Testis (tissue), 2 donors: ENCODE measurements at regions not wholly inside any gene's neighbourhood (a gene's known extent, or its start where the extent isn't known, plus 50 kb on each side); places are given as distances from the start of the nearest gene placed in this dataset.

ENCODE experiments used
- CTCF ChIP-seq, 3 experiments: fragments of 450-650 bp in 2 of 3; fragments of 200-600 bp in 1 of 3; sonication (generic) in 1 of 3; IDR thresholded peaks; one replicate each; pipeline ENCODE4 v1.5.1; 2016 to 2019; ENCODE audit warnings: antibody characterized with exemption in 3 of 3, mild to moderate bottlenecking in 2 of 3, moderate library complexity in 1 of 3
- POLR2A ChIP-seq: fragments of 450-650 bp; IDR thresholded peaks from one replicate; pipeline ENCODE4 v1.6.1; 2017; ENCODE audit warnings: antibody characterized with exemption, mild to moderate bottlenecking, moderate library complexity

GRCh38 chr12:125852679-125853078 lies 787.4 kb downstream of the AACS start:
- TF ChIP-seq CTCF (IDR thresholded peaks at IDR 0.05) (no peak), POLR2A (no peak)
